A204.1 (cell line): ENCODE measurements at regions not wholly inside any gene's neighbourhood (a gene's known extent, or its start where the extent isn't known, plus 50 kb on each side); places are given as distances from the start of the nearest gene placed in this dataset.
"Not testable (repeated sequence)": the region's sequence is repeated elsewhere in the genome, so short reads cannot be mapped to it uniquely, and the experiment has no call there.

Source experiments
- FAIRE-seq: peaks from 2 replicates; lab custom pipeline; 2012; peaks lifted over from hg19 to GRCh38; lab: Jason Lieb, UNC

DNA sequence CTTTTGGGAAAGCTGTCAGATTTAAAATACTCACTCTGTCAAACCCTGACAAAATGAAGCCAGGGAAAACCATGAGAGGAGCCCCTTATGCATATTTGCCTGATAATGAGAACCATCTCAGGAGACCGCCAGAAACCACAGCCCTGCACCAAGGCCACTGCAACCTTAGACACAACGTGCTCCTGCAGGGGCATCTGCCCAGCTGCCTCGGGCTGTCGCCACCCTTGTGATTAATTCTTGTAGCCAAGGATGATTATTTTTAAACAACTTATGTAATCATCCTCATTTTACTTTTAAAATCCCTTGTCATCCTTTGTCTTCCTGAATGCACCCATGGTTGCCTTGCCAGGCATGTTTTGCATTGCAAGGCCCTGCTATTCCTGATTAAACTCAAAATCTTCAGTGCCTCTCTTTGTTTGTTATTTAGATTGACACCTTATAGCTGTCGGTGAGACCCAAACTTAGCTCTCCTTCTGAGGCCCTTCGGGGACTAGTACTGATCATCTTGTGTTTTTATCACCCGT, 766.4 kb upstream of the TMEM132C start:
- no peak for FAIRE-seq

GRCh38 chr12:127501916-127502315, 765.1 kb upstream of the TMEM132C start:
- FAIRE-seq, result no peak

DNA sequence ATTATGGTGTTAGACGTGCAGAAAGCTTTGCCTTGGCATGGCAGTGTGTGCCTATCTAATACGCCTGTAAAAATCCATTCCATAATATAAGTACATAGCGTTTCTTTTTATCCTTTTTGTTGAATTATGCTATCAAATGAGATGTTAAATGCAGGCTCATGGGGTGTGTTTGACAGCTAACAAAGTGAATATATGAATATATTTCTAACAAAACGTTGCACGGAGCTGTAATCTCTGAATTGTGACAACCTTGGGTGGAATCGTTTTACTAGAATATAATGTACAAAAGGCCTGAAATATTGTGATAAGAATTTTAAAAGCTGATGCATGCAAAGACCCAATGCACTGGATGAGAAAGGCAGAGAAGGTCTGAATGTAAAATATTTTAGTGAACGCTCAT, 763.7 kb upstream of the TMEM132C start:
- FAIRE-seq, result no peak

DNA sequence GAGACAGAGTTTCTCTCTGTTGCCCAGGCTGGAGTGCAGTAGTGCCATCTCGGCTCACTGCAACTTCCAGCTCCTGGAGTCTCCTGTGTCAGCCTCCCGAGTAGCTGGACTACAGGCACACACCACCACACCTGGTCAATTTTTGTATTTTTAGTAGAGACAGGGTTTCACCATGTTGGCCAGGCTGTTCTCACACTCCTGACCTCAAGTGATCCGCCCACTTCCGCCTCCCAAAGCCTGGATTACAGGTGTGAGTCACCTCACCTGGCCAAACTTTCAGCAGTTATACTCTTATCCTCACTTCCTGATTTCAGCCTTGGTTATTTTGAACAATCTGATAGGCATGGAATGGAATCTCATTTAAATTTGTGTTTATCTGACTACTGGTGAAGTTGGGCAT, 763.0 kb upstream of the TMEM132C start:
- FAIRE-seq, result not testable (repeated sequence)

GRCh38 chr12:127504874-127505273, 762.1 kb upstream of the TMEM132C start:
- no peak for FAIRE-seq

DNA sequence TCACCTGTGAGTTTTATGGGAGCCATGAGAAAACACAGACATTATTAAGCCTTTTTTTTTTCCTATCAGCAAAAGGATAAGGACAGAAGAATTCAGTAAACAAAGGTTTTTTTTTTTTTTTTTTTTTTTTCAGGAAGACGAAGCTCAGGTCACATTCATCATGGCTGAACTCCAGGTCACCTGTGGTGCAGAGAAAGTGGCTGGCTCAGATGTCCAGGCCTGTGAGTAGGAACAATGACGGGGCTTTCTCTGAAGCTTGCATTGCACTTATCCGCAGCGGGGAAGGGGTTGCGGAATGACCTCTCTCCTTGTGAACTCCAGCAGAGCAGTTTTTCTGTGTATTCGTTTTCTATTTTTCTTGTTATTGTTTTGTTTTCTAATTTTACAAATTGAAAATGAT, 759.6 kb upstream of the TMEM132C start:
- no peak for FAIRE-seq

DNA sequence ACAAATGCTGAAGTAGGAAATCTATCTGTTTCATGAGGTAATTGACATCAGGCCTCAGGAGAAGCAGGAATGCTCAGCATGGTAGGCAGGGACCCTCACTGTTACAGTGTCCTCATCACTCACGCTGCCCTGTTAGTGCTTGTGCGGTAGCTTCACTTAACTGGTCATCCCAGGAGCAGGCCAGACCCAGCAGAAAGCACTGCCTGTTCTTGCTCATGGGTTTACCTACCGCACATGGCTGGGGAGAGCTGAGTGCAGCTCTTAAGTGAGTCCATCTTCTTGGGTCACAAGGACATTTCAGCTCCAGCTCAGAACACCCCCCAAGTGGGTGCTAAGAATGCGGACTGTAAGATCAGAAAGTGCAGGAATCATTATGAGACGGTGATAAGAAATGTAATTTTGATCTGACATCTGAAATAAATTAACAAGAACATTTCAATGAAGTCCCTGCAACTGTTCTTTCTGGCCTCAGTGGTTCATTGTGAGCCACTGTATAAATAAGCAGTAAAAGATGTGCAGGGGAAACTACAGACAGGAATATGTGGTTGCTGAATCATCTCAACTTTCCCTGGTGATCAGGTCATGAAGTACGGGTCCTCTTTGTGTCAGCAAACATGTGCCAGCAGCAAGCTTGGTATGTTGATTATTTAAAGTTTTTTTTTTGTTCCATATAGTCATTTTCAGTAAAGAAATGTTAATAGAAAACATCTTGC, 757.7 kb upstream of the TMEM132C start:
- no peak for FAIRE-seq

GRCh38 chr12:127515941-127516340, 751.0 kb upstream of the TMEM132C start:
- no peak for FAIRE-seq

DNA sequence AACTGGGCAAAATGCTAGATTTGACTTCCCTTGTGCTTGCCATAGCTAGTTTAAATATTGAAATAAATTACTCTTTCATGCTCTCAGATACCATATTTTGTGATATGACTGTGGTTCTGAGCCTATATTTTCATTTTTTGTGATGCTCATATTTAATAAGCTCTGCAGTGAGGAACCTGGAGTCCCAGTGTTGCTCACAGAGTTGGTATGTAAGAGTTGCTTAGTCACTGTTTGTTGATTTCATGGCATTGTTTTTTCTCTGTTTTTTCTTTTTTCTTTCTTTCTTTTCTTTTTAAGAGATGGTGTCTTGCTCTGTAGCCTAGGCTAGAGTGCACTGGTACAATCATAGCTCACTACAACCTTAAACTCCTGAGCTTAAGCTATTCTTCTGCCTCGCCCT, 750.5 kb upstream of the TMEM132C start:
- no peak for FAIRE-seq

GRCh38 chr12:127519779-127520178, 747.2 kb upstream of the TMEM132C start:
- FAIRE-seq, result no peak

- no peak for FAIRE-seq
Observed at GRCh38 chr12:127526925-127527324, 740.0 kb upstream of the TMEM132C start.

GRCh38 chr12:127528551-127528950, 738.4 kb upstream of the TMEM132C start:
- no peak for FAIRE-seq

- no peak for FAIRE-seq
Observed at GRCh38 chr12:127531542-127531941, 735.4 kb upstream of the TMEM132C start.

- FAIRE-seq, result no peak
Observed at GRCh38 chr12:127533353-127533752, 733.6 kb upstream of the TMEM132C start.

GRCh38 chr12:127536833-127537428, 730.0 kb upstream of the TMEM132C start:
- no peak for FAIRE-seq

DNA sequence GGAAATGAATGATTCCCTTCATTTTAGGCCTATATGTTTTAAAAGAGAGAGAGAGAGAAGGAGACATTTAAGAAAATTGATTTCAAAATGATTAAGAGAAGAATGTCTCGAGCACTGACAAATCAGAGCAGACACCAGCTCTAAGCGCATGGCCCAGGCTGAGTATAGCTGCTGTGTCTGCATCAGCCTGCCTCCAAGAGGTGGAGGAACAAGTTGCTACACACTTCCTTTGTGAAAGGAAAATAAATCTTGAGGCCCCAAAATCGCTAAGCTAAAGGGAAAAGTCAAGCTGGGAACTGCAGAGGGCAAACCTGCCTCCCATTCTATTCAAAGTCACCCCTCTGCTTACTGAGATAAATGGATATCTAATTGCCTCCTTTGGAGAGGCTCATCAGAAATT, 728.7 kb upstream of the TMEM132C start:
- no peak for FAIRE-seq

GRCh38 chr12:127539226-127539858, 727.6 kb upstream of the TMEM132C start:
- FAIRE-seq, result no peak

DNA sequence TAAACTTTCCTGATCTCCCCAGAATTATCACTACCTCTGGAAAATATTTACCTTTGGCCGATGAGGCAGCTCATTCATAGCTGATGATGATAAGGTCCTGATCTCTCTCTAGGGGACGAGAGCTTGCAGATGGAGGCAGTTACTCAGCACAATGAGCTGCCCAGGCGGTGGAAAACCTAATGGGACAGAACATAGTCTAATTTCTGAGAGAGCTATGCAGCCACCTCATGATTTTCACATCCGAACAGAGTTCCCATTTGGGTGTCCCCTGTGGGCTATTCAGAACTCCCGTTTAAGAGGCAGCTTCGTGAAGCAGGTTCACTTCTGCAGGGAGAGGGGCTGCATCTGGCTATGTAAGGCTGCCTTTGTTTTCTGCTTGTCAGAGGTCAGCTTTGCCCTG, 724.6 kb upstream of the TMEM132C start:
- FAIRE-seq, result no peak

DNA sequence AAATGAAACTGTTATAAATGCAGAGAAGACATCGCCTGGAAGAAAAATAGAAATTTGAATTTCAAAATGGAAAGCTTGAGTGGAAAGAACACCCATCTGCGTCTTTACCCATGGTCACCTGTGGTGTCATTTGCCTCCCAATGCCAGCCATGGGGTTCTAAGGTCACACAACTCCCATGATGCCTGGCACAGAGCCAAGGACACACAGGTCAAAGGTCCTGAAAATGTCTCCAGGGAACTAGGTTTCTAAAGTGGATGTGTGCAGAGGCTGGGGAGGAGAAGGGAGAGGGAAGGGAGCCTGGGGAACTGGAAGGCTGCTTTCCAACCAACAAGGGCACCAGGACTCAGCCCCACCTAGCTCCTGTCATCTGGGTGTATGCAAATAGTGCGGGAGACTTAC, 724.0 kb upstream of the TMEM132C start:
- FAIRE-seq, result no peak

GRCh38 chr12:127546721-127547505, 720.1 kb upstream of the TMEM132C start:
- FAIRE-seq, result no peak

- no peak for FAIRE-seq
Observed at GRCh38 chr12:127548123-127548553, 718.8 kb upstream of the TMEM132C start.

DNA sequence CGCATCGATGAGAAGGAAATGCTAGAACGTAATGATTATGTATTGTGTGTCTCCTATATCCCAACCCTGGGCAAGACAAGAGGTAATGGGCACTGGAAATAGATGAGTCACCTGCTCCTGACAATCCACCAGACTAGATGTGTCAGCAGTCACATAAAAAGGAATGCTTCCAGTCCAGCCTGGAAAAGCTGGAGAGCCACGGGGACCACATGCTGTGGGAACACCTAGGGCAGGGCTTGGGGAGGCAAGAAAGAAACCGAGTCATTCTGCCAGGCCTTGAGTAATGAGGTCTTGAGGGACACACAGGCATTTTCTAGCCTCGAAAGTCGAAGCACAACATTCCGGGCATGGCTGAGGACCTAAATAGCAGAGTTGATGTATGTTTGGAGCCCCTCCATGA, 716.7 kb upstream of the TMEM132C start:
- no peak for FAIRE-seq

DNA sequence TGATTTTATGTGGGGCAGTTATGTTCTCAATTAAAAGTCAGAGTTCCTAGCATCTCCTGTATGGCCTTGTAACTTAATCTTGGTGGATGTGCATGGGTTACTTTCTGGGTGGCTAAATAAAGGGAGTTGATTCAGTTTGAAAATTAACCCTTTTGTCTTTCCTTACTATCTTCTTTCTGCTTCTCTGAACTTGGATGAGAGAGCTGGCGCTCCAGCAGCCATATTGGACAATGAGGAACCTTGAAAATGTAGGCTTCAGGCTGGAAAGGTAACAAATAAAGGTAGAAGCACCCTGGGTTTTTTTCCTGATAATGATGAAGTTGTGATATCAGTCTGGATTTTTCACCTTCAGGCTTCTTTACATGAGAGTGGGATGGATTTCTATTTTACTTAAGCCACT, 714.1 kb upstream of the TMEM132C start:
- FAIRE-seq, result no peak
